Ovary (tissue), 7 donors: ENCODE measurements at regions not wholly inside any gene's neighbourhood (a gene's known extent, or its start where the extent isn't known, plus 50 kb on each side); places are given as distances from the start of the nearest gene placed in this dataset.

Experiments used
- DNase-seq, 5 donors: peaks; one replicate each; pipeline ENCODE4 v3.0.0-alpha.2; 2019 to 2020
- H3K27ac ChIP-seq, 2 donors: fragments of 200-600 bp; one replicate each; pipeline versions ENCODE4 v1.5.1 to v1.8.0; 2019 to 2022
- H3K27me3 ChIP-seq: fragments of 200-600 bp; one replicate; pipeline ENCODE4 v1.8.0; 2022
- H3K36me3 ChIP-seq: fragments of 200-600 bp; sonication (generic); one replicate; pipeline ENCODE4 v1.5.1; 2019
- H3K4me1 ChIP-seq: one replicate; pipeline ENCODE4 v1.8.1; 2013; ENCODE audit warnings: mild to moderate bottlenecking, moderate library complexity; ENCODE audit not compliant: insufficient read depth
- H3K4me3 ChIP-seq: fragments of 200-600 bp; sonication (generic); one replicate; pipeline ENCODE4 v1.5.1; 2017
- H3K9me3 ChIP-seq, 2 donors: fragments of 200-600 bp in 1 of 2; sonication (generic) in 1 of 2; one replicate each; pipeline versions ENCODE4 v1.5.1 to v1.8.1; 2013 to 2019; ENCODE audit warnings: mild to moderate bottlenecking in 1 of 2, moderate library complexity in 1 of 2
- CTCF ChIP-seq, 3 donors: fragments of 450-650 bp in 2 of 3; fragments of 200-600 bp in 1 of 3; IDR thresholded peaks; one replicate each; pipeline versions ENCODE4 v1.5.1 to v1.8.0; 2016 to 2022; ENCODE audit warnings: antibody characterized with exemption in 3 of 3, mild to moderate bottlenecking in 1 of 3
- EP300 ChIP-seq: sonication (generic); formaldehyde crosslinking; IDR thresholded peaks from one replicate; pipeline ENCODE4 v1.6.1; 2017; ENCODE audit warnings: antibody characterized with exemption
- POLR2A ChIP-seq: fragments of 450-650 bp; IDR thresholded peaks from one replicate; pipeline ENCODE4 v1.6.1; 2017; ENCODE audit warnings: antibody characterized with exemption, mild to moderate bottlenecking, moderate library complexity
- WGBS, 3 donors: extraction: QIAGEN DNeasy Blood & Tissue Kit in 1 of 3; methylation state at CpG; one replicate each; pipeline versions ENCODE4 v1.1.5 to v1.1.7; 2013 to 2017; 5-methylcytosine and 5-hydroxymethylcytosine counted together
- intact Hi-C, 4 donors: fragments of 100-400 bp; cut with DNase I; formaldehyde crosslinking; loops; one replicate each; pipeline versions ENCODE4 v1.11.0 to v1.15.1; 2022 to 2023
- donor health status: DM: no; HTN: no; CAD: no; lungs with moderate emphysema.
- donor health status: DM: no; HTN: no; CAD: no.
- donor health status: Bipolar disorder and iron deficiency.
- donor health status: DM: no; HTN: no; CAD: no.
- donor health status: DM: yes; HTN: yes; CAD: no.

DNA sequence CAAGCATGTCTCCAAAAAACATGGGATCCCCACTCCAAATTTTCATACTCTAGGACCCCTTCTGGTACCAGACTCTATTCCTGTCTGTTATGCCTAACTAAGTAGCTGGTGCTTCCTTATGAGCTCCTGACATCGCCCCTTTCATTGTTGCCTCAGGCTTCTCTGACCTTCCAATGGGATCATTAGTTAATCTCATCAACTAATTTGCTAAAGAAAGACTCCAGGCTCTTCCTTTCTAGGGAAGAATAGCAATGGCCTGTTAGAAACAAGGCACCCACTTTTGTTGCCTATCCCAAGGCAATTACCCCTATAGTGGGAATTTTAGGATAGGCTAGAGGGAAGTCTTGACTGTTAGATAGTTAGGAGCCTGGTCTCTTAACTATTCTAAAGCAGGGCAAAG lies 369.5 kb downstream of the MLLT3 start:
- H3K27me3 ChIP-seq = no peaks in the 10 kb centered on the region
- no peak for TF ChIP-seq CTCF (IDR thresholded peaks at IDR 0.05)
- no peak for TF ChIP-seq EP300
- TF ChIP-seq POLR2A = no peak
- no peak overlapping the region for H3K27ac ChIP-seq
- intact Hi-C loops = no loop called here
- H3K4me3 ChIP-seq = no peak overlapping the region
- H3K9me3 ChIP-seq = no peaks in the 10 kb centered on the region
- no peak for DNase-seq
- H3K4me1 ChIP-seq = no peaks in the 10 kb centered on the region
- no peaks in the 10 kb centered on the region for H3K36me3 ChIP-seq
- 92 to 97% (median 97%) methylated on average over 1 of the region's 1 CpG for WGBS, 3 donors

DNA sequence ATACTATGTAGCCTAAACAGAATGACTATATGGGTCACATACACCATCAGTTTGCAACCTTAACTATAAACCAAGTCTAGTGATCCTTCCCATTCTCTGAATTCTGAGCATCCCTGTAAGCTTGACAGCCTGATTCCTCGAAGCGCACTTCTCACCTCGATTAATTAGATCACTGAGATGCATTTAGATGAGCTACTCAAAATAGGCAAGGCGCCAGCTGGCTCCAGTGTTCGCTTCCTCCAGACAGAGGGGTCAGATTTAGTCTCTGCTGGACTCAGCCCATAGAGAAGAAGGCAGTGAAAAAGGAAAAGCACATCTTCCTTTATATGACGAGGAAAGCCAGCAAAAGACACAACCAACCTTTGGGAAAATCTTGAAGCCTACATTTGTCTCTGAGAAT lies 371.5 kb downstream of the MLLT3 start:
- Histone ChIP-seq H3K4me3 (no peak overlapping the region), H3K4me1 (no peaks in the 10 kb centered on the region), H3K9me3 (no peaks in the 10 kb centered on the region), H3K27ac (no peak overlapping the region), H3K27me3 (no peaks in the 10 kb centered on the region), H3K36me3 (no peaks in the 10 kb centered on the region)
- TF ChIP-seq CTCF (IDR thresholded peaks at IDR 0.05) (no peak), EP300 (no peak), POLR2A (no peak)
- WGBS, 3 donors = 74 to 89% (median 80%) methylated on average over 6 of the region's 6 CpGs
- DNase-seq = no peak
- intact Hi-C loops = no loop called here

- no peaks in the 10 kb centered on the region for H3K36me3 ChIP-seq
- DNase-seq = no peak
- intact Hi-C loops = no loop called here
- H3K4me1 ChIP-seq = no peaks in the 10 kb centered on the region
- H3K27me3 ChIP-seq = no peaks in the 10 kb centered on the region
- no peak for TF ChIP-seq POLR2A
- no peak for TF ChIP-seq EP300
- no peak for TF ChIP-seq CTCF (IDR thresholded peaks at IDR 0.05)
- H3K9me3 ChIP-seq = no peaks in the 10 kb centered on the region
- 56 to 75% (median 63%) methylated on average over 6 of the region's 6 CpGs for WGBS, 3 donors
- H3K27ac ChIP-seq = no peak overlapping the region
- no peak overlapping the region for H3K4me3 ChIP-seq
Observed at GRCh38 chr9:20244271-20244670, 378.0 kb downstream of the MLLT3 start.

- Histone ChIP-seq H3K4me3 (no peak overlapping the region), H3K4me1 (no peaks in the 10 kb centered on the region), H3K27ac (no peak overlapping the region), H3K9me3 (no peaks in the 10 kb centered on the region), H3K36me3 (no peaks in the 10 kb centered on the region), H3K27me3 (no peaks in the 10 kb centered on the region)
- TF ChIP-seq EP300 = no peak
- TF ChIP-seq CTCF (IDR thresholded peaks at IDR 0.05) = no peak
- no peak for TF ChIP-seq POLR2A
- WGBS, 3 donors = 30 to 37% (median 35%) methylated on average over 6 of the region's 6 CpGs
- no peak for DNase-seq
- intact Hi-C loops = no loop called here
Observed at GRCh38 chr9:20243841-20244240, 378.5 kb downstream of the MLLT3 start.
